Kidney glomerular epithelial cell (primary cell): ENCODE measurements at regions not wholly inside any gene's neighbourhood (a gene's known extent, or its start where the extent isn't known, plus 50 kb on each side); places are given as distances from the start of the nearest gene placed in this dataset.

Source experiments
- DNase-seq: peaks from one replicate; lab custom pipeline; 2025; lab: John Stamatoyannopoulos, UW

GRCh38 chr16:86370062-86370461 is 140.3 kb upstream of the FOXF1 start:
- no peak for DNase-seq

- DNase-seq: no peak
These were observed 139.1 kb upstream of the FOXF1 start for GRCh38 chr16:86371083-86371803.

GRCh38 chr16:86372193-86372592 is 138.1 kb upstream of the FOXF1 start:
- no peak for DNase-seq

- no peak for DNase-seq
These were observed 136.9 kb upstream of the FOXF1 start for GRCh38 chr16:86373276-86373901.

GRCh38 chr16:86374603-86375130 is 135.7 kb upstream of the FOXF1 start:
- DNase-seq: no peak

- DNase-seq: no peak
These were observed 135.0 kb upstream of the FOXF1 start for GRCh38 chr16:86375364-86375763.

- DNase-seq: no peak
These were observed 134.5 kb upstream of the FOXF1 start for GRCh38 chr16:86375851-86376250.

GRCh38 chr16:86376837-86377236 is 133.5 kb upstream of the FOXF1 start:
- no peak for DNase-seq

GRCh38 chr16:86377251-86378022 is 132.9 kb upstream of the FOXF1 start:
- DNase-seq: no peak

- no peak for DNase-seq
These were observed 132.2 kb upstream of the FOXF1 start for GRCh38 chr16:86378128-86378527.

GRCh38 chr16:86378831-86379504 is 131.4 kb upstream of the FOXF1 start:
- no peak for DNase-seq

GRCh38 chr16:86379505-86379846 is 130.9 kb upstream of the FOXF1 start:
- no peak for DNase-seq

- no peak for DNase-seq
These were observed 130.3 kb upstream of the FOXF1 start for GRCh38 chr16:86380030-86380429.

- no peak for DNase-seq
These were observed 128.8 kb upstream of the FOXF1 start for GRCh38 chr16:86381491-86381890.

- DNase-seq: no peak
These were observed 128.1 kb upstream of the FOXF1 start for GRCh38 chr16:86382067-86382773.

GRCh38 chr16:86382774-86383407 is 127.4 kb upstream of the FOXF1 start:
- DNase-seq: no peak

GRCh38 chr16:86383488-86384262 is 126.7 kb upstream of the FOXF1 start:
- no peak for DNase-seq

GRCh38 chr16:86384263-86384649 is 126.1 kb upstream of the FOXF1 start:
- no peak for DNase-seq

- no peak for DNase-seq
These were observed 125.3 kb upstream of the FOXF1 start for GRCh38 chr16:86384980-86385379.
